Activated T-cell treated with anti-CD3 and anti-CD28 coated beads, Interleukin-2, amount 50 U/mL, for 1 hour (primary cell): ENCODE measurements at regions not wholly inside any gene's neighbourhood (a gene's known extent, or its start where the extent isn't known, plus 50 kb on each side); places are given as distances from the start of the nearest gene placed in this dataset.

Source experiments
- DNase-seq: peaks from one replicate; pipeline ENCODE4 v3.0.0-alpha.2; 2020

DNA sequence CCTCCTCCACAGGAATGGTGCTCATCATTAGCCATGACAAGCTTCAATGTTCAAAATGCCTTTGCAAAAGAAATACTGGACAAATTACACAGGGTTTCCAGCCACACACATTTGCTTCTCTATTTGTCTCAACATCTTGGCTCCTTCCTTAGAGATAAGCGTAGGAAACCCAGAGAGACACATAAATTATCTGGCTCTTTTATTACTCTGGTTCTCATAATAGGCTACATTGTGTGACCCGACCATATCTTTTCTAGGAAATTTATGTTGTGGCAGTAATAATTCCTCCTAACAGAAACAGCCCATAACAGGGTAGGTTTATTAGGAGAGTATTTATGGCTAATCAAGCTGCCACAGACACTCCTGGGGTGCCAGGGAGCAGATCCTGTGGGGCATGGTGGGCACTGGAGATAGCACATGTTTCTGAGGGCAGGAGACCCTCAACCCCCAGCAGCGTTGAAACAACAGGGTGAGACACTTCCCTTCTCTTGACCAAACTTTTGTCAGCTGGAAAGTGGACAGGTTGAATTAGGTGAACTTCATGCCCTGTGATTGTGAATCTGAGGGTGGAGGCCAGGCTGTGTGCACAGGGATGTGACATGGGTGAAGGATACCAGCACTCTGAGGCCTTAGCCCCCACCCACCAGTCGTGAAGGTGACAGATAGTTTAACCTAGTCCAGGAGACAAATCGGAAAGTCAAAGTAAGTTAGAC is 295.9 kb upstream of the ZNF32 start:
- no peak for DNase-seq

GRCh38 chr10:43943818-43944360 is 295.2 kb upstream of the ZNF32 start:
- no peak for DNase-seq

DNA sequence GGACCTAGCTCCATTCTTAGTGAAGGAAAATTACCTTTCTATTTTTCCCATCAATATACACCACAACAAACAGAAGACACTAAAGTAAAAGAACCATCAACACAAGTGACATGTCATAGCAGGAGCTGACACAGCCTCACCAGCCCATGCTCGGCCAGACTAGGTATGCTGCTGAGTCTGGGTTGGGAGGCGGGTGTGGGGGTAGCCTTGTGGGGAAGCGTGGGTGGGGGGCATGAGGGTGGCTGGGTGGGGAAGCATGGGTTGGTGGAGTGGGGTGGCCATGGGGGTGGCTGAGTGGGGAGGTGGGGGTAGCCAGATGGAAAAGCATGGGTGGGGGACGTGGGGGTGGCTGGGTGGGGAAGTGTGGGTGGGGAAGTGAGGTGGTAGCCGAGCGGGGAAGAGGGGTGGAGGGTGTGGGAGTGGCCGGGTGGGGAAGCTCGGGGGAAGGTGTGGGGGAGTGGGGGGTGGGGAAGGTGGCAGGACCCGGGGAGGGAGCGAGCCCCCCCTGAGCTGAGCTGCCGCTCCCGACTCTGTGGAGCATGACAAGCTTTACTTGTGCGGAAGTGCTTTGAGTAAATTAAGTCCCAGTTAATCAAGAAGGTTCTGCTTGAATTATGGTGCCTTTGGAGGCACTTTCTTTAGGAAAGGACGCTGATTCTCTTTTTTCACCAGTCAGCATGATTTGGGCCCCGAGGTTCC is 294.6 kb upstream of the ZNF32 start:
- DNase-seq: no peak

DNA sequence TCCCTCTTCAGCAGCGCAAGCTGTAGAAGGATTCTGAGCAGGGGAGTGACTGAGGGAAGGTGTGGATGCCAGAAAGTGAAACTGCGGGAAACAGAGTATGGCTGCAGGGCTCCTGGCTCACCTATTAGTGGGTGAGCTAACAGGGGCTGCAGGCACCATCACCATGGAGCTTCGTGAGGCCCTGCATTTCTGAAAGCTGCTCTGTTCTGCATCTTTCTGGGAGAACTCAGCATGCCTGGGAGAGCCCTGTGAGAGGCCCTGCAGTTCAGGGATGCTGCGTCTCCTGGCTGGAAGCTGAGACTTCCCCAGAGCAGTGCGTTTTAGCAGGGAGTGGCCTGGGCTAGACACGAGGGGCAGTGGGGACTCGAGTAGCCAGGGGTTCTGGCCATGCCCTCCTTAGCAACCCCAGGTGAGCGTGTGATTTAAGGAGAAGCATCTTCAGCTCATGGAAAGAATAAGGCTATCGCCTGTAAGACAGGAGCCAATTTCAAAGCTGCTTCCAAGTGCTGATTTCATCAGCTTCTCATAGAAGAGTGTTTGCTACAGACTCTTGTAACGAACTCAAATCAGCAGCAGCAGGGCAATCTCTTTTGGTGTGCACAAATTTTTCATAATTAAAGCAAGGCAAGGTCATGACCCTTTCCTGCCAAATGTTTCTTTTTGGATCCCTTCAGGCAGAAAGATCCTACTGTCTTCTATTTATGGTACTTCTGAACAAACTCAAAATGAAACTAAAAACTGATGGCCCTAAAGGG is 293.6 kb upstream of the ZNF32 start:
- DNase-seq: no peak

DNA sequence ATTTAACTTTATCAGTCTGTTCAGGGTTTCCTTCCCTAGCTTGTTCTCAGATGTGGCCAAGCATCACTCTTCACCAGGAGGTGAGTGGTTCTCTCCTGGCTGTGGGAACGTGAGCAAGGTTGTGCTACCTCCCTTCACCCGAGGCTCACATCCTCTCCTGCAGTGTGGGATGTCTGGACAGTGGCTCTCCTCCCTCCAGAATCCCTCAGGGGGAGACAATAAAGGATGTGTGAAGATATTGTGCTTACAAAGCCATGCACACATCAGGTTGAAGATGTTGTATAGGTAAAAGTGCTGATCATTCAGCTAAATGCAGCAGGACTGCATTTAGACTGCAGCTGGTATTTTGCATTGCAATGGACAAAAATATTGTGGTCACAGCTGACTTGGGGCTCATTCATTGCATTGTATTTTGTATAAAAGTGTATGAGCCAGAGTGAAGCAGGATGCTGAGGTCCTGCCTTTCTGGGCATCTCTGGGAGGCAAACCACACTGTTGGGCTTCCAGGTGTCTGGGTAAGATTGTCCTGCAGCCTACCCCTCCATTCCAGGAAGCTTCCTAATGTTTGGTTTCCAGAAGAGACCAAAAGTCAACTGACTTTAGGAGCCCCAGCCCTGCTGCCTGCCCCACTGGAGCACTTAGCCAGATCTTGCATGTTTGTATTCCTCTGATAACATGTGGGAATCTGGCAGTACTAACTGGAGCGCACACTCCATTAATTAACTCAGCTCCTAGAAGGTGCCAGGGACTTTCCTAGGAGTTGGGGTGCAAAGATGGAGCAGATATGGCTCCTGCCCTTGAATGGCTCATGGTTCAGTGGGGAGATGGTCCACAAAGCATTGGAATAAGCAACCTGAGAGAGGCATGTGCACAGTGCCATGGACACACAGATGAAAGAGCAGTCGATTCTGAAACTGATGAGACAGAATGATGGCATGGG is 292.5 kb upstream of the ZNF32 start:
- DNase-seq: no peak

- DNase-seq: no peak
Observed at GRCh38 chr10:43939939-43940820, 291.5 kb upstream of the ZNF32 start.

DNA sequence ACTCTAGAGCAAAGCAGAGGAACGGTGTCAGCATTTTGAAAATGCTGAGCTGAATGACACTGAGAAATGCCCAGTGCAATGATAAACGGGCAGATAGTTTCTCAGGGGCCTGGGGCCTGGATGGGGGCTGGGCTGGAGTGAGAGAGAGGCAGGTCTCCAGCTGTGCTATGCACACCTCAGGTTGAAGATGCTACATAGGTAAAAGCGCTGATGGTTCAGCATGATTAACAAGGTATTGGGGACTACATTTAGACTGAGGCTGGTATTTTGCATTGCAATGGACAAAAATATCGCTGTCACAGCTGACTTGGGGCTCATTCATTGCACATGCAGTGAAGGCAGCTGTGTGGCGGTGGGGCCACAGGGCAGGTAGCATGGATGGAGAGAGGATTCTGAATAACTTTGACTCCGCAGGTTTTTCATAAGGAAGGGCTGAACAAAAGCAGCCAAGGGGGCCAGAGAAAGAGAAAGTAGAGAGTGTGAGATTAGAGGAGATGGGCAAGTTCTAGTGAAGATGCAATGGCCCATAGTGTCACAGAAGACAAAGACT is 290.8 kb upstream of the ZNF32 start:
- DNase-seq: no peak

DNA sequence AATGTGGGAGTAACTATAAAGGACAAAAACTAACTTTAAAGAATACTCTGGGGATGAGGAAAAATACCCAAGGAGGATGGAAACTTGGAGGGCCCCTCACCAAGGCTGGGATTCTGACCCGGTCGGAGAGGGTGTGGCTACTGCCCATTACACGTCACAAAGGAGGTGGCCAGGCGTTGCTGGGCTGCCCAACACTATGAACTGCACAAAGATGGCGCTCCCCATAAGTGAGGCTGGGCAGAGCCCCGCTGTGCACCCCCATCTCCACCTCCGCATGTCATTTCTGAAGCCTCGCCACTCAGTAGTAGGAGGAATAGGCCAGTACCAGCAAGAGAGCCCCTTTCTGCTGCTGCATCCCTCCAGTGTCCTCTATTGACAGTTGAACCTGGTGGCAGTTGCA is 290.1 kb upstream of the ZNF32 start:
- no peak for DNase-seq

- no peak for DNase-seq
Observed at GRCh38 chr10:43931308-43931930, 282.7 kb upstream of the ZNF32 start.

DNA sequence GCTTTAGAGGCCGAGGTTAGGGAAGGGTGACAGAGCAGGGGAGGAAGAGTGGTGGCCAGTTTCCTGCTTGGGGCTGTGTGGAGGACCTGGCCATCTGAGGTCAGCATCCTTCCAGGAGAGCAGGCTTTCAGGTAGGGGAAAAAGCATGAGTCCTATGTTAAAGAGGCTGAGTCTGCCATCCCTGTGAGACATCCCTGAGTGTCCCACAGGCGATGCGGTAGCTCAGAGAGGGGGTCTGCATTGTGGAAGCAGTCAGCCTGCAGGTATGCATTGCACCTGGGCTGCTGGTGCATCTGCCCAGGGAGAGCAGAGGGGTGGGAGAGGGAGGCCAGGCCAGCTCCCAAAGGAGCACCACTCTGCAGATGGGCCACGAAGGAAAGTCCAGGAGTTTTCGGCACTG is 282.1 kb upstream of the ZNF32 start:
- no peak for DNase-seq

GRCh38 chr10:43930243-43930642 is 281.6 kb upstream of the ZNF32 start:
- DNase-seq: no peak

DNA sequence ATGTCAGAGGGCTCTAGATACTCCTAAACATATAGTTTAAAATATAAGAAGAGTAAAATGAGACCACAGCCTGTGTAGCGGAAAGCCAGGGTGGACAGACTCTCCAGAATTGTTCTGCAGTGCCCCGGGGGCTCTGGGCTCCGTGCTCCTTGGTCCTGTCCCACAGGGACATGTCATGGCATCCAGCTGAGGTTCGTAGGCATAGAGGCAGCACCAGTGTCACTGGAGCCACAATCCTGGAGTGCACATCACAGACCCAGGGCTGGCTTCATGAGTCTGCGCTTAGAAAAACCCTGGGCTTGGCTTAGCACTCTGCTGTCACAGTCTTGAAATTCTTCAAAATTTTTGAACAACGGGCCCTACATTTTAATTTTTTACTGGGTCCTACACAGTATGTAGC is 280.4 kb upstream of the ZNF32 start:
- DNase-seq: no peak

GRCh38 chr10:43928425-43928968 is 279.8 kb upstream of the ZNF32 start:
- DNase-seq: no peak

DNA sequence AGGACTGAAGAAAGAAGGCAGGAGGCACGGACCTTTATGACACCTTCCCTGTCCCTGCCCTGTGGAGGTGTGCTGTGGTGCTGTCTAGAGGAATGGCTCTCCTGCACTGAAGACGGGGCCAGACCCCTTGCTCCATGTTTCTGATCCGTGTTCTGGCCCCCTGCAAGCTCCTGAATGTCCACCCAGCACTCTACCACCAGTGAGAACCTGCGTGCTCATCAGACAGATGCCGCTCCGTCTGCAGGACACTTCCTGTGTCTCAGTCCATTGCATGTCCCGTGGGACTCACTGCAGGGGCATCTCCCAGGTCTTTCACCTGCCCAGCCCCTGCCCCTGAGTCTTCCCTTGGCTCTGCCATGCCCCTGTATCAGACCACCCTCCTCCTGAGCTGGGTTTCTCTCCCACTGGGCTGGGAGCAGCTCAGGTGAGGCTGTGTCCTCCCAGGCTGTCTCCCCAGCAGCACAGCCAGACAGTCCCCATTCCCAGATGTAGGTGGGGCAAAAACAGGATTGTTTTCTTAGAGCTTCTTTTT is 278.3 kb upstream of the ZNF32 start:
- no peak for DNase-seq

DNA sequence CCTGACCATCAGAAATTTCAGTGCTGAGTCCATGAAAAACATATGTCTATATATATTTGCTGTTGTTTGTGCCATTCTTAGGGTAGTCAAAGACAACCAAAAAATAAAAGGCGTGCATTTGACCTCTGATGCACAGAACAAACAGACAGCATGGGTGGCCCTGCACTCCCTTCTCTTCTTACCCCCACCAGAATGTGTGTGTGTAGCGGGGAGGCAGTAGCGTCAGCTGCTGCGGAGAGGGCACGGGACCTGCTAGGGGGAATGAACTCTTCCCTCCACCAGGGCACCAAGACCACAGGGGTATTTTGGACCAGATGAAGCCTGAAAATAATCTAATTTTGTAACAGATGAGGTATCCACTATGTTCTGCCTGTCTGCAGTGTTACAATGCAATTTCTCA is 277.7 kb upstream of the ZNF32 start:
- DNase-seq: no peak

DNA sequence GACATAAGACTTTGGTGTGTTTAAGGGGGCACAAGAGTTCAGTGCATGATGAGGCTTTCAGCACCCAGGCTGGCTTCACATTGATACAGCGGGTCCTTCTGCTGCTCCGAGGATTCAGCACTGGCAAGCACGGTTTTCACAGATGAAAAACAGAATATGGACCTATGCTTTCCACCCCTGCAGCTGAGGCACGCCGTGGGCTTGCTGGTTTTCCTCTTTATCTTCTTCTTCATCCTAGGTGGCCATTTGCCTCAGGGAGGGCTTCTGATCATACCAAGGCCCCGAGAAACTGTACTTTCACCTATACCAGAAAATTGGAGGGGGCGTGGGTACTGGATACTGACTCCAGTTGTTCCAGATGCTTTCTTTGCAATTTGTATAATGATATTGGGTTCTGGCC is 277.1 kb upstream of the ZNF32 start:
- DNase-seq: no peak

DNA sequence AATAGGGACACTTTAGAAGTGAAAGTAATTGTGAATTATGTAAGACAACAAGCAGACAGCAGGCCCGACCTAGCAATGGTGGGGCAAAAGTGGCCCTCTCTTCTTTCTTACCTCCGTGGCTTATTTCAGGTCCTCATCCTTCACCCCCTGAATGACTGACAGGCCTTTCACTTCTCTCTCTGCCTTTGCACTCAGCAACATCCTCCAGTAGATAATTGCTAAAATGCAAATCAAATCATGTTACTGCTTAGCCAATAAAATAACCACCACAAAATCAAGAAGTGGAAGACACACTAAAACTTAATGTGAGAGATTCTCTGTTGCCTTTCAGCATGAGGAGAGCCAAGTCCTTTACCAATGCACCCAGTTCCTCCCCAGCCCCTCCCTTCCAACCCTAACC is 274.6 kb upstream of the ZNF32 start:
- DNase-seq: no peak

DNA sequence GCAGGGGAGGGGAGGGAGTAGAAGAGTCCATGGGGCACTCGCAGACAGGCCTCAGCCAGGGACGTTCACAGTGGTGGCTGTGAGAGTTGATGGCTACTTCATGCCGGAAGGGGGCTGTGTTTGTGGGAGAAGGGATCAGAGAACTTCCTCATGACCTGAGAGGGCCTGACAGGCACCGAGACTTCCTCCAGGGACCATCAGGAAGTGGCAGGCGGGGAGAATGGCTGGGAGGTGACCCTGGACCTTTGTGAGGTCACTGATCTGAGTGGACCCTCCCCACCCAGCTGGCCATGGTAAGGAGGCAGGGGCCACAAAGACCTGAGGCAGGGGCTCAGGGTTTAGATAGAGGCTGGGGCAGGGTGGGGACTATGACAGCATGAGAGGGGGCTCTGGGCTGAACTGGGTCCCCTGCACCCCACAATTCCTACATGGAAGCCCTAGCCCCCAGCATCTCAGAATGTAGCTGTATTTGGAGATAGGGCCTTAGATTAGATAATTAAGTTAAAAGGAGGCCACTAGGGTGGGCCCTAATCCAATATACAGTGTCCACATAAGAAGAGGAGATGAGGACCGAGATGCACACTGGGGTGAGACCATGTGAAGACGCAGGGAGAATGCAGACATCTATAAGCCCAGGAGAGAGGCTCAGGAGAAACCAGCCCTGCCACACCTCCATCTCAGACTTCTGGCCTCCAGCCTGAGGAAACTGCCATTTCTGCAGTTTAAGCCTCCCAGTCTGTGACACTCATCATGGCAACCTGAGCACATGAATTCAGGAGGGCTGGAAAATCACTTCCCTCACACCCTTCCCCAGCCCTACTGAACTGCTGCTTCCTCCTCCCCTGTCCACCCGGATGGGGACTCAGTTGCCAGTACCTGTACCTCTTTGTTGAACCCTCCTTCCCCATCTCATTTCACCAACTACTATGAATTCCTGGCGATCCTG is 273.9 kb upstream of the ZNF32 start:
- no peak for DNase-seq

DNA sequence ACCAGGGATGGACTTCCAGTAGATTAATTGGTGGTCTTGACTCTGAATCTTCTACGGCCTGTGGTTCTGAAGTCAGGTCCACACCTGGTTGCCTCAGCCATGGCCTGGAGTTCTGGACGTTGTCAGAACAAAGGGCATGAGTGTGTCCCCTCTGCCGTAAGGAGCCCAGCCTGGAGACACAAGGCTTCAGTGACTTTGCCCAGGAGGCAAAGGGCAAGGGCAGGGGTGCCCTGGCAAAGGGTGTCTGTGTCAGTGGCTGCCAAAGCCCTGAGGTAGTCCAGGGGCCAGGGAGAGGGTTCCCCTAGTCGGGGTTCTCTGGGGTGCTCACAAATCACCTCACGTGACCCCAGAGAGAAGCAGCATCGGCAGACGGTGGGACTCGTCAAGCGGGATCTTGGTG is 273.2 kb upstream of the ZNF32 start:
- DNase-seq: no peak
